Hepatocyte (in vitro differentiated cells): ENCODE measurements at regions not wholly inside any gene's neighbourhood (a gene's known extent, or its start where the extent isn't known, plus 50 kb on each side); places are given as distances from the start of the nearest gene placed in this dataset.

Experiments
- DNase-seq: peaks from one replicate; pipeline ENCODE4 v3.0.0-alpha.2; 2016; ENCODE audit warnings: low spot score
- H2AFZ ChIP-seq: fragments of 200-600 bp; sonication (generic); 2 replicates; pipeline ENCODE4 v1.6.0; 2016; ENCODE audit warnings: antibody characterized with exemption, mild to moderate bottlenecking
- H3K27ac ChIP-seq: fragments of 200-600 bp; sonication (generic); 2 replicates; pipeline ENCODE4 v1.5.1; 2016; ENCODE audit warnings: mild to moderate bottlenecking
- H3K27me3 ChIP-seq: fragments of 200-600 bp; sonication (generic); 2 replicates; pipeline ENCODE4 v1.6.1; 2016
- H3K36me3 ChIP-seq: fragments of 200-600 bp; sonication (generic); replicated peaks from 2 replicates; pipeline ENCODE4 v1.5.1; 2016; ENCODE audit warnings: low read depth; ENCODE audit not compliant: insufficient read depth
- H3K4me1 ChIP-seq: fragments of 200-600 bp; sonication (generic); 2 replicates; pipeline ENCODE4 v1.5.1; 2016; ENCODE audit warnings: mild to moderate bottlenecking, moderate library complexity; ENCODE audit not compliant: insufficient read depth
- H3K4me2 ChIP-seq: fragments of 200-600 bp; sonication (generic); 2 replicates; pipeline ENCODE4 v1.6.0; 2016
- H3K4me3 ChIP-seq: fragments of 200-600 bp; sonication (generic); 2 replicates; pipeline ENCODE4 v1.5.1; 2016; ENCODE audit warnings: mild to moderate bottlenecking
- H3K79me2 ChIP-seq: fragments of 200-600 bp; sonication (generic); 2 replicates; pipeline ENCODE4 v1.6.0; 2017; ENCODE audit warnings: mild to moderate bottlenecking
- H3K9me2 ChIP-seq: fragments of 200-600 bp; sonication (generic); replicated peaks from 2 replicates; pipeline ENCODE4 v1.6.0; 2017; ENCODE audit warnings: mild to moderate bottlenecking; ENCODE audit not compliant: insufficient read depth
- H3K9me3 ChIP-seq: fragments of 200-600 bp; sonication (generic); 2 replicates; pipeline ENCODE4 v1.5.1; 2016; ENCODE audit warnings: low read depth, mild to moderate bottlenecking
- H4K20me1 ChIP-seq: fragments of 200-600 bp; sonication (generic); 2 replicates; pipeline ENCODE4 v1.6.0; 2016; ENCODE audit warnings: mild to moderate bottlenecking; ENCODE audit not compliant: insufficient read depth, poor library complexity, severe bottlenecking
- EZH2 ChIP-seq: fragments of 200-600 bp; sonication (generic); IDR thresholded peaks from 2 replicates; pipeline ENCODE4 v1.6.1; 2016; ENCODE audit warnings: antibody characterized with exemption, mild to moderate bottlenecking, borderline replicate concordance
- EZH2phosphoT487 ChIP-seq: fragments of 200-600 bp; sonication (generic); IDR thresholded peaks from one replicate; pipeline ENCODE4 v1.6.1; 2018; ENCODE audit warnings: antibody characterized with exemption, mild to moderate bottlenecking, low read depth, moderate library complexity; ENCODE audit not compliant: unreplicated experiment, severe bottlenecking
- WGBS: methylation state at CpG from one replicate; pipeline ENCODE4 v1.1.6; 2016; ENCODE audit warnings: low lambda C conversion rate; ENCODE audit errors: missing lambda C conversion rate; 5-methylcytosine and 5-hydroxymethylcytosine counted together
- TF ChIP-seq, protein P1 (sequence below): fragments of 200-600 bp; sonication (generic); IDR thresholded peaks from 2 replicates; pipeline ENCODE4 v1.5.1; 2016; ENCODE audit warnings: antibody characterized with exemption, mild to moderate bottlenecking; ENCODE audit not compliant: poor library complexity

GRCh38 chr4:164312671-164313070, 441.3 kb upstream of the SMIM31 start:
- Histone ChIP-seq H3K79me2 (no peaks in the 10 kb centered on the region), H3K9me3 (no peaks in the 10 kb centered on the region), H3K27me3 (no peaks in the 10 kb centered on the region), H3K27ac (no peak overlapping the region), H4K20me1 (no peaks in the 10 kb centered on the region), H3K4me2 (no peak overlapping the region), H3K36me3 (no peaks in the 10 kb centered on the region), H3K4me3 (no peak overlapping the region), H3K9me2 (no peaks in the 10 kb centered on the region), H3K4me1 (no peaks in the 10 kb centered on the region), H2AFZ (no peak overlapping the region)
- DNase-seq: no peak
- TF ChIP-seq, protein P1, sequence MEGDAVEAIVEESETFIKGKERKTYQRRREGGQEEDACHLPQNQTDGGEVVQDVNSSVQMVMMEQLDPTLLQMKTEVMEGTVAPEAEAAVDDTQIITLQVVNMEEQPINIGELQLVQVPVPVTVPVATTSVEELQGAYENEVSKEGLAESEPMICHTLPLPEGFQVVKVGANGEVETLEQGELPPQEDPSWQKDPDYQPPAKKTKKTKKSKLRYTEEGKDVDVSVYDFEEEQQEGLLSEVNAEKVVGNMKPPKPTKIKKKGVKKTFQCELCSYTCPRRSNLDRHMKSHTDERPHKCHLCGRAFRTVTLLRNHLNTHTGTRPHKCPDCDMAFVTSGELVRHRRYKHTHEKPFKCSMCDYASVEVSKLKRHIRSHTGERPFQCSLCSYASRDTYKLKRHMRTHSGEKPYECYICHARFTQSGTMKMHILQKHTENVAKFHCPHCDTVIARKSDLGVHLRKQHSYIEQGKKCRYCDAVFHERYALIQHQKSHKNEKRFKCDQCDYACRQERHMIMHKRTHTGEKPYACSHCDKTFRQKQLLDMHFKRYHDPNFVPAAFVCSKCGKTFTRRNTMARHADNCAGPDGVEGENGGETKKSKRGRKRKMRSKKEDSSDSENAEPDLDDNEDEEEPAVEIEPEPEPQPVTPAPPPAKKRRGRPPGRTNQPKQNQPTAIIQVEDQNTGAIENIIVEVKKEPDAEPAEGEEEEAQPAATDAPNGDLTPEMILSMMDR: no peak
- TF ChIP-seq EZH2phosphoT487 (no peak), EZH2 (no peak)
- WGBS: 92% methylated on average over 6 of the region's 6 CpGs

DNA sequence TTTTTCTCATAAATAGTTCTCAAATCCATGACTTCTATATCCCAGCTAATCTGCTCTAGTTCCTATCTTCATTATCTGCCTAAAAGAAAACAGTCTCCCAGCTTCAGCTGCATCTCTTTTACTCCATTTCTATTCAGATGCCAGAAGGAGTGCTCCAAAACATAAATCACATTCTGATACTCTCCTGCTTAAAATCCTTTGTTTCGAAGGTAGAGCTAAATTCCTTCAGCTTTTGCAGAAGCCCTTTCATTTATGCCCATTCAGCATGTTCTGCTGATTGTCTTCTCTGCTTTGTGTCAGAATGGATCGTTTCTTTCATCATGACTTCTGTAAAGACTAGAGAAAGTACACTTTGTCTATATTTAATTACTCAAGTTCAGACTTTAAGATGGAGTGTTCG, 440.1 kb upstream of the SMIM31 start:
- H3K79me2 ChIP-seq: no peaks in the 10 kb centered on the region
- 27% methylated on average over 3 of the region's 3 CpGs for WGBS
- no peak overlapping the region for H2AFZ ChIP-seq
- no peak overlapping the region for H3K4me3 ChIP-seq
- peak overlapping the region; percentile 19 for H3K4me2 ChIP-seq
- H3K27ac ChIP-seq: no peak overlapping the region
- no peaks in the 10 kb centered on the region for H3K4me1 ChIP-seq
- DNase-seq: no peak
- no peaks in the 10 kb centered on the region for H3K9me2 ChIP-seq
- no peaks in the 10 kb centered on the region for H3K36me3 ChIP-seq
- TF ChIP-seq EZH2: no peak
- TF ChIP-seq, protein P1: no peak
- TF ChIP-seq EZH2phosphoT487: no peak
- no peaks in the 10 kb centered on the region for H3K9me3 ChIP-seq
- no peaks in the 10 kb centered on the region for H4K20me1 ChIP-seq
- no peaks in the 10 kb centered on the region for H3K27me3 ChIP-seq

DNA sequence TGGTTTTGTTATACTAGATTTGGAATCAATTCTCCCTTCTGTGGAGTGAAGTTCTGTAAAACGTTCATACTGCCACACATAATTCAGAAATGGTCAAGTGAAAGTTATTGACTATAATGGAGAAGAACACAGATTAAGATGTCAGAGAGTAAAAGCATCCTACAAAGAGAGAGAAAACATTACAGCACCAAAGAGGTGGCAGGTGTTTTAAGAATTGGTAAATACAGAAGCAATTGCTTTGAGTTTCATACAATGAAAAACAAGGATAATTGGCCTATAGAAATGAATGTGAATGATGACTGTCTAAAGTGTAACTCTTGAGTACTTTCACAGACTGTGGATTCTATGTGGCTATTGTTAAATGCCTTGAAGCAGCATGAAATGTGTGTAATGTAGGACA, 435.6 kb upstream of the SMIM31 start:
- no peaks in the 10 kb centered on the region for H3K9me2 ChIP-seq
- H3K4me2 ChIP-seq: no peak overlapping the region
- no peaks in the 10 kb centered on the region for H3K36me3 ChIP-seq
- H2AFZ ChIP-seq: no peak overlapping the region
- no peaks in the 10 kb centered on the region for H4K20me1 ChIP-seq
- H3K27ac ChIP-seq: no peak overlapping the region
- TF ChIP-seq EZH2phosphoT487 (no peak), EZH2 (no peak)
- TF ChIP-seq, protein P1: no peak
- H3K9me3 ChIP-seq: no peaks in the 10 kb centered on the region
- H3K79me2 ChIP-seq: no peaks in the 10 kb centered on the region
- WGBS: 68% methylated on average over 1 of the region's 1 CpG
- H3K4me1 ChIP-seq: no peaks in the 10 kb centered on the region
- no peak for DNase-seq
- H3K27me3 ChIP-seq: no peaks in the 10 kb centered on the region
- H3K4me3 ChIP-seq: no peak overlapping the region

GRCh38 chr4:164319688-164320087, 434.2 kb upstream of the SMIM31 start:
- no peak for TF ChIP-seq EZH2phosphoT487
- TF ChIP-seq, protein P1: no peak
- TF ChIP-seq EZH2: no peak
- Histone ChIP-seq H3K4me2 (no peak overlapping the region), H4K20me1 (no peaks in the 10 kb centered on the region), H3K4me3 (no peak overlapping the region), H3K4me1 (no peaks in the 10 kb centered on the region), H3K9me3 (no peaks in the 10 kb centered on the region), H3K9me2 (no peaks in the 10 kb centered on the region), H3K79me2 (no peaks in the 10 kb centered on the region), H3K27ac (no peak overlapping the region), H3K27me3 (no peaks in the 10 kb centered on the region), H3K36me3 (no peaks in the 10 kb centered on the region), H2AFZ (no peak overlapping the region)
- no peak for DNase-seq
